Myocyte (in vitro differentiated cells): ENCODE measurements at regions not wholly inside any gene's neighbourhood (a gene's known extent, or its start where the extent isn't known, plus 50 kb on each side); places are given as distances from the start of the nearest gene placed in this dataset.
A peak's percentile ranks its signal among the peaks of the same experiment; 100 is the strongest.

ENCODE experiments used
- DNase-seq: peaks from one replicate; pipeline ENCODE4 v3.0.0-alpha.2; 2012; ENCODE audit warnings: low read depth

GRCh38 chr4:177569434-177569833 is 127.2 kb upstream of the AGA start:
- DNase-seq, result no peak

- DNase-seq, result no peak
Observed at GRCh38 chr4:177573507-177573906, 131.3 kb upstream of the AGA start.

- peak; percentile 7 for DNase-seq
Observed at GRCh38 chr4:177574446-177574845, 132.2 kb upstream of the AGA start.

GRCh38 chr4:177579649-177580048 is 137.4 kb upstream of the AGA start:
- no peak for DNase-seq

GRCh38 chr4:177582992-177583391 is 140.8 kb upstream of the AGA start:
- DNase-seq, result no peak

- DNase-seq, result no peak
Observed at GRCh38 chr4:177587989-177588388, 145.8 kb upstream of the AGA start.

GRCh38 chr4:177595386-177595785 is 153.1 kb upstream of the AGA start:
- DNase-seq, result no peak

GRCh38 chr4:177596035-177596434 is 153.8 kb upstream of the AGA start:
- DNase-seq, result peak; percentile 82

- DNase-seq, result no peak
Observed at GRCh38 chr4:177596991-177597390, 154.8 kb upstream of the AGA start.

GRCh38 chr4:177605252-177605651 is 163.0 kb upstream of the AGA start:
- DNase-seq, result no peak

- DNase-seq, result no peak
Observed at GRCh38 chr4:177607111-177607573, 164.9 kb upstream of the AGA start.

- no peak for DNase-seq
Observed at GRCh38 chr4:177611974-177612664, 169.9 kb upstream of the AGA start.

GRCh38 chr4:177612684-177613083 is 170.4 kb upstream of the AGA start:
- no peak for DNase-seq

GRCh38 chr4:177632481-177632880 is 190.2 kb upstream of the AGA start:
- no peak for DNase-seq

- DNase-seq, result no peak
Observed at GRCh38 chr4:177638871-177639270, 196.6 kb upstream of the AGA start.

GRCh38 chr4:177640864-177641263 is 198.6 kb upstream of the AGA start:
- no peak for DNase-seq

- no peak for DNase-seq
Observed at GRCh38 chr4:177660223-177660622, 218.0 kb upstream of the AGA start.

GRCh38 chr4:177667687-177668086 is 225.4 kb upstream of the AGA start:
- DNase-seq, result no peak

- no peak for DNase-seq
Observed at GRCh38 chr4:177671387-177671786, 229.2 kb upstream of the AGA start.

- peak; percentile 8 for DNase-seq
Observed at GRCh38 chr4:177671845-177672244, 229.6 kb upstream of the AGA start.

- no peak for DNase-seq
Observed at GRCh38 chr4:177673985-177674489, 231.8 kb upstream of the AGA start.

- DNase-seq, result no peak
Observed at GRCh38 chr4:177680308-177680707, 238.1 kb upstream of the AGA start.

- no peak for DNase-seq
Observed at GRCh38 chr4:177681902-177682301, 239.7 kb upstream of the AGA start.
